ENCODE measurements at regions not wholly inside any gene's neighbourhood (a gene's known extent, or its start where the extent isn't known, plus 50 kb on each side); places are given as distances from the start of the nearest gene placed in this dataset.
A peak's percentile ranks its signal among the peaks of the same experiment; 100 is the strongest.
"Not testable (repeated sequence)": the region's sequence is repeated elsewhere in the genome, so short reads cannot be mapped to it uniquely, and the experiment has no call there.

GRCh38 chr6:170146640-170147039, 144.2 kb downstream of the DLL1 start:
- no peak for DNase-seq

DNA sequence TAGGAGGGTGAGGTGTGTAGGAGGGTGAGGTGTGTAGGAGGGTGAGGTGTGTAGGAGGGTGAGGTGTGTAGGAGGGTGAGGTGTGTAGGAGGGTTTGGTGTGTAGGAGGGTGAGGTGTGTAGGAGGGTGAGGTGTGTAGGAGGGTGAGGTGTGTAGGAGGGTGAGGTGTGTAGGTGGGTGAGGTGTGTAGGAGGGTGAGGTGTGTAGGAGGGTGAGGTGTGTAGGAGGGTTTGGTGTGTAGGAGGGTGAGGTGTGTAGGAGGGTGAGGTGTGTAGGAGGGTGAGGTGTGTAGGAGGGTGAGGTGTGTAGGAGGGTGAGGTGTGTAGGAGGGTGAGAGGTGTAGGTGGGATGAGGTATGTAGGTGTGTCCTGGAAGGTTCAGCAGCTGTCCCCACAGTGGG, 144.7 kb downstream of the DLL1 start:
- DNase-seq = not testable (repeated sequence)

GRCh38 chr6:170145716-170146115, 145.2 kb downstream of the DLL1 start:
- DNase-seq = not testable (repeated sequence)

DNA sequence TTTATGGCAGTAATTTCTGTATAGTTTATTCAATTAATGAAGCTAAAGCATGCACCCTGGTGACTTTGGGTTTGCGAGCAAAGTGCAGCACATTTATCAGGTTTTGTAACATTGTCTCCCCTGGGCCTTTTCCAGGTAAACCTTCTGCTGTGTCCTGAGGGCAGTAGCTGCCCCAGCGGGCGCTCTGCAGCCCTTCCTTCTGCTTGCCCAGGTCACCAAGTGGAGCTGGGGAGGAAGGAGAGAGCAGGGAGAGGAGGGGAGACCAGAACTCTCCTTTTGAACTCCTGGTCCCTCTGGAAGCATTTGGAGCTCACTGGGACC, 145.6 kb downstream of the DLL1 start:
- no peak for DNase-seq

DNA sequence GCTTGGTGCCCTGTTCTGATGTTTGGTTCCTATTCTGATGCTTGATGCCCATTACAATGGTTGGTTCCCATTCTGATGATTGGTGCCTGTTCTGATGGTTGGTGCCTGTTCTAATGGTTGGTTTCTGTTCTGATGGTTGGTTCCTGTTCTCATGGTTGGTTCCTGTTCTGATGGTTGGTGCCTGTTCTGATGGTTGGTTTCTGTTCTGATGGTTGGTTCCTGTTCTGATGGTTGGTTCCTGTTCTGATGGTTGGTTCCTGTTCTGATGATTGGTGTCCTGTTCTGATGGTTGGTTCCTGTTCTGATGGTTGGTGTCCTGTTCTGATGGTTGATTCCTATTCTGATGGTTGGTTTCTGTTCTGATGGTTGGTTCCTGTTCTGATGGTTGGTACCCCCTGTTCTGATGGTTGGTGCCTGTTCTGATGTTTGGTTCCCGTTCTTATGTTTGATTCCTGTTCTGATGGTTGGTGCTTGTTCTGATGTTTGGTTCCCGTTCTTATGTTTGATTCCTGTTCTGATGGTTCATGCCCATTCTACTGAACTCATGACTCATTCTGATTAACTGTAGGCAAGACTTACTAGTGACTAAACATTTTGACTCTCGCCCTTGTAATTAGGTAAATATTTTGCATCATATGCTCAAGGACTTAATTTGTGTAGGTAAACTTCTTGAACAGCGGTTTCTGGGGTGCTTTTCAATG, 146.2 kb downstream of the DLL1 start:
- DNase-seq = no peak

GRCh38 chr6:170143401-170144150, 147.3 kb downstream of the DLL1 start:
- DNase-seq = no peak

- DNase-seq = no peak
These were observed 148.3 kb downstream of the DLL1 start for GRCh38 chr6:170142559-170142958.

- not testable (repeated sequence) for DNase-seq
These were observed 149.8 kb downstream of the DLL1 start for GRCh38 chr6:170141061-170141460.

DNA sequence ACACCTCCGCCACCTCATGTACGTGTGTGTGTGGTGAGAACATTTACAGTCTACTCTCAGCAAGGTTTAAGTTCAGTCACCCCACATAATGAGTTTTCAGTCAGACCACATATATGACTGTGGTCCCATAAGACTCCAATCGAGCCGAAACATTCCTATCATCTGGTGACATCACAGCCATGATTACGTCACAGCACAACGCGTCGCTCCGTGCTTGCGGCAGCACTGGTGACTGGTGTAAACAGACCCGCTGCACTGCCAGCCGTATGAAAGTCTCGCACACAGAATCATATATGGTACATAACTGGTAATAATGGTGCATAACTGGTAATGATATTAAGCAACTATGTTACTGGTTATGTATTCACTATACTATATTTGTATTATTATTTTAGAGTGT, 150.7 kb downstream of the DLL1 start:
- no peak for DNase-seq

DNA sequence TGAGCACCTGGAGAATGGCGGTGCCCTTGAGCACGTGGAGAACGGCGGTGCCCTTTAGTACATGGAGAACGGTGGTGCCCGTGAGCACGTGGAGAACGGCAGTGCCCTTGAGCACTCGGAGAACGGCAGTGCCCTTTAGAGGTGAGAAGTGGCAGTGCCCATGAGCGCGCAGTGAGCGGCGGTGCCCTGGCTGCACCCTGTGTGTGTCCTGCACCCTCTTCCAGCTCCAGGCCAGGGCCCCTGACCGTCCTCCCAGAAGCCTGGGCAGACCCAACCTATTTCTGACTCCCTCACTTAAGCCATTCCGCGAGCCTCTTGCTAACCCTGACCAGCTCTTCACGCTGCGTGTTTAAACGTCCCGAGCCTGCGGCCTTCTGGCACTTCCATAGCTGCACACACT, 151.3 kb downstream of the DLL1 start:
- no peak for DNase-seq

GRCh38 chr6:170139046-170139445, 151.8 kb downstream of the DLL1 start:
- not testable (repeated sequence) for DNase-seq

- DNase-seq = no peak
These were observed 152.7 kb downstream of the DLL1 start for GRCh38 chr6:170137911-170138910.

- DNase-seq = no peak
These were observed 153.5 kb downstream of the DLL1 start for GRCh38 chr6:170137176-170137891.

GRCh38 chr6:170136541-170137175, 154.2 kb downstream of the DLL1 start:
- no peak for DNase-seq

DNA sequence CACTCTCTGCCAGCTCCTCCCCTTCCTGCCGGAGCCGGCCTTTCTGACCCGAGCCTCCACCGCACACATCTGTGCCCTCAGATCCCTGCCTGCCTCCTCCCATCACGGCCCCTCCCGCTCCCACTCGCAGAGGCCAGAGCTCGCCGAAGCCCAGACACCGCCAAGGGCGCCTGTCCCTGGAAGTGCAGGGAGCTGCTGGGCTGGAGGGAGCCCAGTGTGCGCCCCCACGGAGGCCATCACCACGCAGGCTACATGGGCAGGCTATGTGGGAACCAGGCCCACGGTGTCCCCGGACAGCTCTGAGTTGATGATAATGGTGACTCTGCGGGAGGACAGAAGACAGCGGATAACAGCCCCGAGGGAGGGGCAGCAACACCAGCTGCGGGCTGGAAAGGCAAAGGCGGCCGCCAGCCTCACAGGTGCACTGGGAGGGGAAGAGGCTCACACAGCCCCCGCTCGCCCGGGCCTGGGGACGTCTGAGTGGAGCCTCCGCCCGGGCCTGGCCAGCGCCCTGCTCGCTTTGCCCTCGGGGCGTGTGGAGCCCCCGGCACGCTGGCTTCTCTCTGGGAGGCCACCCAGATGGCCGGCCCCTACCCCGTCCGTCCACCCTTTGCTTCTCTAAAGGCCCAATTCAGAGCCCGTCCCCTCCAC, 154.9 kb downstream of the DLL1 start:
- DNase-seq = no peak

DNA sequence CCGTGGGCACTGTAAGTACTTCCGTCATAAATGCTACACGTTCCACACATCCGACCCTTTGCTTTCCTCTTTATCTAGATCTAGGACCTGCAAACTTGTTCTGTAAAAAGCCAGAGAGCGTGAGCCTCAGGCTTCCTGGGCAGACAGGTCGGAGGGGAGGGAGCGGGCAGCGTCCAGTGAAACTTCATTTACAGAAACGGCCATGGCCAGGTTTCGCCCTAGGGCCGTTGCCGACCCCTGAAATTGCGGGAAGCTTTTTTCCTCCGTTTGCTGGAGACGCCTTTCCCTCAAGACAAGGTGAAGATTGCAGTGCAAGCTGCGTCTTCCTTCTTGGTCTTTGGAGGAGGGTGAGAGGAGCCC, 155.4 kb downstream of the DLL1 start:
- DNase-seq = no peak

DNA sequence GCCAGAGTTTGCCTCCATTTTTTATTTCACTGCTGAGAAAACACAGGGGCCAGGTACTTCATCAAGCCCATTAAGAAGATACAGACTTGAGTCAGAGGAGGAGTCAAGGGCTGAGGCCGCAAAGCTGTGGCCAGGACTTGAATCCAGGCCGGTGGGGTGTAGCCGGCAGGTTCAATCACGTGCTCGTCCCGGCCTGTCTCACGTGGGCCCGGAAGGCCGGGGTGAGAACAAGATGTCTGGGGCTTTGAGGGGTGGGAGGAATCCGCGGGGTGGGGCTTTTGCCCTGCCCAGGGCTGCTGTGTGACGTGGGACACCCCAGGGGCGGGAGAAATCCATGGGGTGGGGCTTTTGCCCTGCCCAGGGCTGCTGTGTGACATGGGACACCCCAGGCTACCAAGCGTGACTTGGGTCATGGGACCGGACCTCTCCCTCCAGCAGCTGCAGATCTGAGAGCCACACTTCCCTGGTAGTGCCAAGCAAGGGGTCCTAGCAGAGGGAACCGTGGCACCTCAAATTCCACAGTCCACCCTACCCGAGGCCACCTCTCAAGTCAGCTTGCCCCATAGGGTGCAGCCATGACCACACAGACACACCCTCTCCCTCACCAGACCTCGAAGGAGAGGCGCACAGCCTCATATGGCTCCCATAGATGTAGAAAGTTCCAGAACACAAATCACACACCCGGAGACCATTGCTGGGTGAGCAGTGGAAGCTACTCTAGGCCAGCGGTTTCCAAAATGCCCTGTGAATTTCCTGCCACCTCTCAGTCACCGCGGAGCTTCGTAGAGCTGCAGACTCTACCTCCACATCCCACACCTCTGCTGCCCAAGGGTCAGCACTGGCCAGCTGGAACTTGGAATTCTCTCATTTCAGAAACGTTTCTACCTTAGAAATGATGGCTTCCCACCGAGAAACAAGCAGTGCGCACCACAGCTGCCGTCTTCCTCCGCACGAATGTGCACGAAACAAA, 156.1 kb downstream of the DLL1 start:
- DNase-seq = no peak

DNA sequence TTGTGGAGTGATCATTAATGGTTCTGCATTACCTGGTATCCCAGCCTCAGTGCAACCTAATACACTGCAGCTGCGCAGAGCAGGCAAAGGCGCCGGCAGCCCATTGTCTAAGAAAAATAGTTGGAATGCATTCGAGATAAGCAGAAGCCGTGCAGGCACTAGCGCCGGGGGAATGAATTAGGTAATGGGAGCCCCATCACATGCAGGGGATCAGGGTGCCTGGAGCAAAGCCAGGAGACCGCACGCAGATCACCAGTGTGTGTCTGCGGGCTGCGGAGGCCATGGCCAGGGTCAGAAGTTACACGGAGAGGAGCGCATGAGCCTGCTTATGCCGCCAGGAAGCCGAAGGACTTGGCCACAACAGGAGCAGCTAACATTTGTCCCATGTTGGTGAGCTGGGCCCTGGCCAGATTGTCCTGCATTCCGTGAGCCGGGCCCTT, 156.8 kb downstream of the DLL1 start:
- peak; percentile 52 for DNase-seq

DNA sequence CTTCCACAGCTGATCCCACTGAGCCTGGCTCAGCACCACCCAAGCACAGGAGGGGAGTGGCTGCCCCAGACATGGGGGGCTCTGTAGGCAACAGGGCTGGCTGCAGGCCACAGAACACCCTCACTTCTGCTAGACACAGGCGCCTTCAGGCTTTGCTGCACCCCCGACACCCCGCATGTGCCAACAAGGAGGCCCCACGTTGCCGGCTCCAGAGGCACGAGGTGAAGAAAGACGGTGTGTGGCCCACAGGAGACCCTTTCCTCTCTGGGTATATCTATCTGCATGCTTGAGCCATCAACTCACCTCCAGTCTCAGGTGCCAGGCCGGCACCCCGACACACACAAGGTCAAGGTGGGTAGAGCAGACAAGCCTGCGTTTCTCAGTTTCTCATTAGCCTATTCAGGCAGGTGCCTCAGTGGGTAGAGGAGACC, 158.3 kb downstream of the DLL1 start:
- DNase-seq = no peak

DNA sequence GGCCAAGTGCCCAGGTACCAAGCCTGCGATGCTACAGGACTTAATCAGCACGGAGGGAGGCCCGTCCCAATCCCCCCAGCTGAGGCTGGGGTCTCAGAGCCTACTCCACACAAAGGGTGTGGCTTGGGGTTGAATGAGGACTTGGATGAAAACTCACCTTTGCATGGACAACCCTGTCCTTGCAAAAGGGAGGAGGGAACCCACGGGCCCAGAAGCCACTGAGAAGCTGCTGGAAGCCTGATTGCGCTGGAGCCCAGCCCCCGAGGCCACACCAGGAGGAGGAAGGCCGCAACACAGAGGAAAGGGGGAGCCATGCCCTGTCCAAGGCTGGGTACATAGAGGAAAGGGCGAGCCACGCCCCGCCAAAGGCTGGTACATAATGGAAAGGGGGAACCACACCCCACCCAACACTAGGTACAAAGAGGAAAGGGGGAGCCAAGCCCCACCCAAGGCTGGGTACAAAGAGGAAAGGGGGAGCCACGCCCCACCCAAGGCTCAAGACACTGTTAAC, 158.8 kb downstream of the DLL1 start:
- DNase-seq = no peak

Measured in eye (tissue), 1 donor.